Endodermal cell (in vitro differentiated cells): ENCODE measurements at regions not wholly inside any gene's neighbourhood (a gene's known extent, or its start where the extent isn't known, plus 50 kb on each side); places are given as distances from the start of the nearest gene placed in this dataset.

Experiments
- DNase-seq: peaks from one replicate; pipeline ENCODE4 v3.0.0-alpha.2; 2017
- H3K27ac ChIP-seq: 2 replicates; pipeline ENCODE4 v1.5.1; 2013; ENCODE audit warnings: mild to moderate bottlenecking, low read depth, low read length, moderate library complexity
- H3K27me3 ChIP-seq: 2 replicates; pipeline ENCODE4 v1.6.1; 2013; ENCODE audit warnings: mild to moderate bottlenecking, low read length, moderate library complexity; ENCODE audit not compliant: insufficient read depth, control insufficient read depth, poor library complexity, severe bottlenecking
- H3K36me3 ChIP-seq: 2 replicates; pipeline ENCODE4 v1.7.0; 2013; ENCODE audit warnings: mild to moderate bottlenecking, low read length, moderate library complexity; ENCODE audit not compliant: control insufficient read depth, insufficient read depth
- H3K4me1 ChIP-seq: one replicate; pipeline ENCODE4 v1.7.0; 2013; ENCODE audit warnings: low read length; ENCODE audit not compliant: control insufficient read depth, insufficient read depth
- H3K4me3 ChIP-seq: 2 replicates; pipeline ENCODE4 v1.5.1; 2013; ENCODE audit warnings: mild to moderate bottlenecking, low read length, moderate library complexity
- H3K9ac ChIP-seq: 2 replicates; pipeline ENCODE4 v1.6.1; 2013; ENCODE audit warnings: mild to moderate bottlenecking, low read length, moderate library complexity; ENCODE audit not compliant: poor library complexity, severe bottlenecking; ENCODE audit errors: extremely low read depth
- H3K9me3 ChIP-seq: 2 replicates; pipeline ENCODE4 v1.6.1; 2013; ENCODE audit warnings: mild to moderate bottlenecking, low read length, moderate library complexity; ENCODE audit not compliant: control insufficient read depth
- H3K27ac Mint-ChIP-seq: 2 replicates; pipeline ENCODE4 v1.8.0; 2020; ENCODE audit warnings: mixed read lengths
- H3K27me3 Mint-ChIP-seq: 2 replicates; pipeline ENCODE4 v1.8.0; 2021; ENCODE audit warnings: mild to moderate bottlenecking, mixed read lengths; ENCODE audit not compliant: insufficient read depth
- H3K36me3 Mint-ChIP-seq: 2 replicates; pipeline ENCODE4 v1.8.0; 2020; ENCODE audit warnings: low read depth, mixed read lengths
- H3K4me1 Mint-ChIP-seq: 2 replicates; pipeline ENCODE4 v1.8.0; 2020; ENCODE audit warnings: mixed read lengths
- H3K4me3 Mint-ChIP-seq: 2 replicates; pipeline ENCODE4 v1.8.0; 2020; ENCODE audit warnings: mild to moderate bottlenecking, moderate library complexity, mixed read lengths
- H3K9me3 Mint-ChIP-seq: 2 replicates; pipeline ENCODE4 v1.8.0; 2020; ENCODE audit warnings: mild to moderate bottlenecking, mixed read lengths
- CTCF ChIP-seq: fragments of 200-600 bp; sonication (generic); conservative IDR thresholded peaks from 2 replicates; pipeline ENCODE4 v1.5.0; 2021; ENCODE audit warnings: antibody characterized with exemption, mild to moderate bottlenecking
- WGBS, 2 experiments: methylation state at CpG; one replicate each; pipeline versions ENCODE4 v1.1.5 to v1.1.7; 2013; ENCODE audit warnings: missing lambda C conversion rate in 2 of 2, mixed read lengths in 1 of 2; ENCODE audit not compliant: insufficient coverage in 1 of 2, insufficient read length in 1 of 2; 5-methylcytosine and 5-hydroxymethylcytosine counted together

DNA sequence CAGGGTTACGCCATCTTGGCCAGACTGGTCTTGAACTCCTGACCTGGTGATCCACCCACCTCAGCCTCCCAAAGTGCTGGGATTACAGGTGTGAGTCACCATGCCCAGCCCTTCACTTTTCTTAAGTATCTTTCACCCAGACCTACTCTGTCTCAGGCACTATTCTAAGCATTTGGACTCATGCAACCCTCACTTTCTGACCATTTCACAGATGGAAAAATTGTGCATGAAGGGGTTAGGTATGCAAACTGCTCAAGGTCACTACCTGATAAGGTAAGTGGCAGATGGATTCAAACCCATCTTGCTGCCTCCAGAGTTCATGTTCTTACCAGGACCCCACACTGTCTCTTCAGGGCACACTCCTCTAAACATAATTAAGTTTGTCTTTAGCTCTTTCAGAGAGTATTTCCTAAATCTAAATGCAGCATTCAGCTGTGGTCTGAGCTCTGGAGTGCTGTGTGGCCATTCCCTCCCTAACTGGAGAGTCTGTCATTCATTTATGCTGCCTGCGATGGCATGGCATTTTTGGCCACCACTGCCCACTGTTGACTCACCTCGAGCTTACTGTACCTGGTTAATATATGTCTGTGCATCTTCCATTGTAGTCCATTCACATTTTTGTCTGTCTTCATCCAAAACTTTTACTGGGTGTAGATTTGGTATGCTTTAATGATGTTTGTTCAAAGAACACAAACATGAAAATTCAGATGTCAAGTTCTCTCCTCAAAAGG, 88.4 kb downstream of the CCDC71L start:
- H3K4me1 ChIP-seq = peaks cover 6% of the 10 kb centered on the region
- Mint-ChIP-seq H3K9me3 (no peaks in the 10 kb centered on the region), H3K4me1 (peaks cover 10% of the 10 kb centered on the region), H3K36me3 (no peaks in the 10 kb centered on the region), H3K27ac (no peak overlapping the region), H3K4me3 (no peak overlapping the region), H3K27me3 (peaks cover 2% of the 10 kb centered on the region)
- 96 to 100% methylated on average over 1 to 3 of the region's 3 CpGs for WGBS, 2 experiments
- no peaks in the 10 kb centered on the region for H3K36me3 ChIP-seq
- TF ChIP-seq CTCF = no peak
- H3K9ac ChIP-seq = no peak overlapping the region
- no peaks in the 10 kb centered on the region for H3K27me3 ChIP-seq
- H3K4me3 ChIP-seq = no peak overlapping the region
- no peak overlapping the region for H3K27ac ChIP-seq
- no peaks in the 10 kb centered on the region for H3K9me3 ChIP-seq
- DNase-seq = no peak

DNA sequence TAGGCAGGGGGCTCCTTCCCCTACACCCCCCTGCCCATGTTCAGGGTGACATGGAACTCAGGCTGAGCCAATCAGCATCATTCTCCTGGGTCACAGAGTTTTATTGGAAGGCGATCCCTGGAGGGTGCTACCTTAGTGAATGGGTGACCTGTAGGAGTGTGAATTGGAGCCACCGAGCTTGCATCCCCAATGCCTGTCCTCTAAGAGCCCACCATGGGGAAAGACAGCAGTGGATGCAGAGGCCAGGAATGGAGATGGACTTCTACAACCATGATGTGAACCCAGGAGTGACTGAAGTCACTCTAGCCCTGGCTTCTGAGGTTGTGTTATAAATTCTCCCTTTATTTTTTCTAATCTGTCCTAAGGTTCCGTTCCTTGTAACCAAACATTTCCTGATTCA, 89.4 kb downstream of the CCDC71L start:
- H3K4me1 Mint-ChIP-seq = peaks cover 10% of the 10 kb centered on the region
- peaks cover 2% of the 10 kb centered on the region for H3K27me3 Mint-ChIP-seq
- H3K9me3 Mint-ChIP-seq = no peaks in the 10 kb centered on the region
- DNase-seq = no peak
- no peak overlapping the region for H3K4me3 ChIP-seq
- H3K9ac ChIP-seq = no peak overlapping the region
- peaks cover 6% of the 10 kb centered on the region for H3K4me1 ChIP-seq
- WGBS, 2 experiments = 94 to 96% methylated on average over 3 of the region's 3 CpGs
- H3K27ac Mint-ChIP-seq = no peak overlapping the region
- no peaks in the 10 kb centered on the region for H3K36me3 Mint-ChIP-seq
- H3K9me3 ChIP-seq = no peaks in the 10 kb centered on the region
- H3K27me3 ChIP-seq = no peaks in the 10 kb centered on the region
- no peaks in the 10 kb centered on the region for H3K36me3 ChIP-seq
- H3K4me3 Mint-ChIP-seq = no peak overlapping the region
- H3K27ac ChIP-seq = no peak overlapping the region
- no peak for TF ChIP-seq CTCF

DNA sequence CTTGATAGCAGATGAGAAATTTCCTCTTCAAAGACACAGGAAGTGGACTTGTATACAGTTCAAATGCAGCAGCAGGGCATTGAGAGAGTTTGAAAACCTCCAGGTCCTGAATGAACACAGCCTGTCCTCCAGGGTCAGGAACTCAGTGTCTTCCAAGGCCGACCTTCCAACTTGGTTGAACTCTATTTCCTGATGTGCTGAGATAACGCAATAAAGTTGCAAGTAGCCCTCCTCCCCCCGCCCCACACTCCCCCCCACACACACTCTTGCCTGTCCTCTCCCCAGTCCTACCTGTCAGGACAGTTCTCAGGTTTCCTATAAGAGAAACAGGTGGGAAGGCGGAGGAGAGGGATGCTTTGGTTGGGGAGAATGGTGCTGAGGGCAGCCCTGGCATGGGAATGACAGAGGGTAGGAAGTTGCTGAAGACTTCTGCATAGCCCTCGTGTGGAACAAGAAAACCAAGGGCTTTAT, 90.0 kb downstream of the CCDC71L start:
- Histone ChIP-seq H3K9ac (no peak overlapping the region), H3K4me3 (no peak overlapping the region), H3K36me3 (no peaks in the 10 kb centered on the region), H3K27ac (no peak overlapping the region), H3K4me1 (peaks cover 6% of the 10 kb centered on the region), H3K9me3 (no peaks in the 10 kb centered on the region), H3K27me3 (no peaks in the 10 kb centered on the region)
- no peak for DNase-seq
- Mint-ChIP-seq H3K9me3 (no peaks in the 10 kb centered on the region), H3K27me3 (peaks cover 2% of the 10 kb centered on the region), H3K4me1 (peaks cover 10% of the 10 kb centered on the region), H3K4me3 (no peak overlapping the region), H3K36me3 (no peaks in the 10 kb centered on the region), H3K27ac (no peak overlapping the region)
- 90 to 91% methylated on average over 2 to 5 of the region's 5 CpGs for WGBS, 2 experiments
- no peak for TF ChIP-seq CTCF
